ENCODE measurements at regions not wholly inside any gene's neighbourhood (a gene's known extent, or its start where the extent isn't known, plus 50 kb on each side); places are given as distances from the start of the nearest gene placed in this dataset.
A peak's percentile ranks its signal among the peaks of the same experiment; 100 is the strongest.

- peaks cover 0 to 16% (median 5%) of the 10 kb centered on the region in 3 donors for H3K4me1 ChIP-seq
- DNase-seq: no peak
- no peaks in the 10 kb centered on the region for H3K9me3 ChIP-seq
- intact Hi-C loops (cut with DNase I): no loop called here
- H3K27me3 ChIP-seq: peaks cover 0 to 50% (median 0%) of the 10 kb centered on the region in 4 donors
- no peaks in the 10 kb centered on the region for H3K36me3 ChIP-seq
- TF ChIP-seq CTCF (IDR thresholded peaks at IDR 0.05) (no peak), POLR2A (IDR thresholded peaks at IDR 0.05) (no peak)
- 57 to 68% methylated on average over 8 of the region's 8 CpGs for WGBS, 2 donors
- H3K4me3 ChIP-seq: no peak overlapping the region
- no peak overlapping the region for H3K27ac ChIP-seq
Measured at GRCh38 chr16:54454616-54455015, 168.0 kb upstream of the IRX3 start.

GRCh38 chr16:54453871-54454270 is 167.3 kb upstream of the IRX3 start:
- H3K4me3 ChIP-seq: no peak overlapping the region
- H3K4me1 ChIP-seq: peaks cover 0 to 16% (median 5%) of the 10 kb centered on the region in 3 donors
- no peak for DNase-seq
- no peaks in the 10 kb centered on the region for H3K9me3 ChIP-seq
- no peak for TF ChIP-seq POLR2A (IDR thresholded peaks at IDR 0.05)
- TF ChIP-seq CTCF (IDR thresholded peaks at IDR 0.05): no peak
- peaks cover 0 to 43% (median 0%) of the 10 kb centered on the region in 4 donors for H3K27me3 ChIP-seq
- intact Hi-C loops (cut with DNase I): no loop called here
- WGBS, 2 donors: 75% methylated on average over 2 of the region's 2 CpGs; no CpG with 5 or more reads in 1 of the 2 donors
- H3K36me3 ChIP-seq: no peaks in the 10 kb centered on the region
- H3K27ac ChIP-seq: no peak overlapping the region

- TF ChIP-seq POLR2A (IDR thresholded peaks at IDR 0.05): no peak
- TF ChIP-seq CTCF (IDR thresholded peaks at IDR 0.05): no peak
- no peaks in the 10 kb centered on the region for H3K36me3 ChIP-seq
- no peaks in the 10 kb centered on the region for H3K9me3 ChIP-seq
- no peak for DNase-seq
- intact Hi-C loops (cut with DNase I): no loop called here
- H3K27ac ChIP-seq: peak overlapping the region in 2 of 4 donors; percentile 40 to 60
- WGBS, 2 donors: 48 to 54% methylated on average over 18 to 20 of the region's 20 CpGs
- peaks cover 14 to 28% (median 26%) of the 10 kb centered on the region in 3 donors for H3K4me1 ChIP-seq
- no peak overlapping the region for H3K4me3 ChIP-seq
- peaks cover 0 to 11% (median 0%) of the 10 kb centered on the region in 4 donors for H3K27me3 ChIP-seq
Measured at GRCh38 chr16:54447576-54448440, 161.2 kb upstream of the IRX3 start.

- TF ChIP-seq CTCF (IDR thresholded peaks at IDR 0.05): no peak
- Histone ChIP-seq H3K27ac (peak overlapping the region; percentile 68 to 76 (median 72)), H3K36me3 (no peaks in the 10 kb centered on the region), H3K27me3 (no peaks in the 10 kb centered on the region), H3K9me3 (no peaks in the 10 kb centered on the region), H3K4me1 (peaks cover 14 to 28% (median 26%) of the 10 kb centered on the region in 3 donors), H3K4me3 (no peak overlapping the region)
- intact Hi-C loops (cut with DNase I): no loop called here
- DNase-seq: no peak
- 34 to 35% methylated on average over 10 of the region's 10 CpGs for WGBS, 2 donors
Measured at GRCh38 chr16:54446639-54447038, 160.1 kb upstream of the IRX3 start.

GRCh38 chr16:54444851-54445458 is 158.4 kb upstream of the IRX3 start:
- peaks cover 14 to 28% (median 26%) of the 10 kb centered on the region in 3 donors for H3K4me1 ChIP-seq
- H3K36me3 ChIP-seq: no peaks in the 10 kb centered on the region
- WGBS, 2 donors: 60 to 80% methylated on average over 1 of the region's 1 CpG
- intact Hi-C loops (cut with DNase I): no loop called here
- DNase-seq: no peak
- H3K27me3 ChIP-seq: peaks cover 0 to under 1% (median 0%) of the 10 kb centered on the region in 4 donors
- no peak overlapping the region for H3K4me3 ChIP-seq
- no peak overlapping the region for H3K27ac ChIP-seq
- no peaks in the 10 kb centered on the region for H3K9me3 ChIP-seq
- TF ChIP-seq CTCF (IDR thresholded peaks at IDR 0.05): no peak
- TF ChIP-seq POLR2A (IDR thresholded peaks at IDR 0.05): no peak
